ENCODE measurements at regions not wholly inside any gene's neighbourhood (a gene's known extent, or its start where the extent isn't known, plus 50 kb on each side); places are given as distances from the start of the nearest gene placed in this dataset.

- TF ChIP-seq CTCF (IDR thresholded peaks at IDR 0.05) (no peak), POLR2A (IDR thresholded peaks at IDR 0.05) (no peak), EP300 (IDR thresholded peaks at IDR 0.05) (no peak)
These were observed 181.7 kb downstream of the ALG10 start for GRCh38 chr12:34203866-34204620.
